ENCODE measurements at regions not wholly inside any gene's neighbourhood (a gene's known extent, or its start where the extent isn't known, plus 50 kb on each side); places are given as distances from the start of the nearest gene placed in this dataset.

- no peak for DNase-seq
Measured at GRCh38 chr12:14284184-14284722, 81.2 kb upstream of the ATF7IP start.

GRCh38 chr12:14289601-14290000 lies 75.9 kb upstream of the ATF7IP start:
- DNase-seq, result no peak

GRCh38 chr12:14290951-14291350 lies 74.5 kb upstream of the ATF7IP start:
- no peak for DNase-seq

- no peak for DNase-seq
Measured at GRCh38 chr12:14303661-14304155, 61.8 kb upstream of the ATF7IP start.

- DNase-seq, result no peak
Measured at GRCh38 chr12:14307004-14307403, 58.5 kb upstream of the ATF7IP start.

GRCh38 chr12:14308516-14308915 lies 57.0 kb upstream of the ATF7IP start:
- no peak for DNase-seq

GRCh38 chr12:14310866-14311265 lies 54.6 kb upstream of the ATF7IP start:
- no peak for DNase-seq

- DNase-seq, result no peak
Measured at GRCh38 chr12:14313379-14314138, 51.9 kb upstream of the ATF7IP start.

GRCh38 chr12:14314801-14315200 lies 50.7 kb upstream of the ATF7IP start:
- no peak for DNase-seq

GRCh38 chr12:14315501-14315900 lies 50.0 kb upstream of the ATF7IP start:
- DNase-seq, result no peak

Data from stimulated activated CD4-positive, alpha-beta T cell treated with anti-CD3 and anti-CD28 coated beads, Interleukin-12 subunit alpha, Interleukin-12 subunit beta, amount 100 ng/mL, for 4 hours (primary cell).